ENCODE measurements at regions not wholly inside any gene's neighbourhood (a gene's known extent, or its start where the extent isn't known, plus 50 kb on each side); places are given as distances from the start of the nearest gene placed in this dataset.

DNA sequence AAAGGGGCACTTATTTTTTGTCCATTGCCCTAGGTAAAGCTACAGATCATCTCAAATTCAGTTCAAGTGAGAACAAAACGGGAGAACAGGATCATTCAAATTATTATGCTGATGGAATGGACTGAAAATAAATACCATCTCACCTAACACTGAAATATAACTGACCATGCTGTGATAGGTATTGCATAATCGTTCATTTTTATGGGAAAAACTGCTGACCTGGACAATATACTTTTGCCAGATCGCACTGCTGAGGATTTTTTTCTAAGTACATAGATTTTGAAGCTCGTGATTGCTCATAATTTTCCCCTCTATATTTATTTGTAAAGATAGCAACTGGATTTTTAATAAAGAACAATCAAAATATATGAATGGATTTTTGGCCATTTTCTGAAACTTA lies 636.6 kb upstream of the NEGR1 start:
- TF ChIP-seq, protein P1, sequence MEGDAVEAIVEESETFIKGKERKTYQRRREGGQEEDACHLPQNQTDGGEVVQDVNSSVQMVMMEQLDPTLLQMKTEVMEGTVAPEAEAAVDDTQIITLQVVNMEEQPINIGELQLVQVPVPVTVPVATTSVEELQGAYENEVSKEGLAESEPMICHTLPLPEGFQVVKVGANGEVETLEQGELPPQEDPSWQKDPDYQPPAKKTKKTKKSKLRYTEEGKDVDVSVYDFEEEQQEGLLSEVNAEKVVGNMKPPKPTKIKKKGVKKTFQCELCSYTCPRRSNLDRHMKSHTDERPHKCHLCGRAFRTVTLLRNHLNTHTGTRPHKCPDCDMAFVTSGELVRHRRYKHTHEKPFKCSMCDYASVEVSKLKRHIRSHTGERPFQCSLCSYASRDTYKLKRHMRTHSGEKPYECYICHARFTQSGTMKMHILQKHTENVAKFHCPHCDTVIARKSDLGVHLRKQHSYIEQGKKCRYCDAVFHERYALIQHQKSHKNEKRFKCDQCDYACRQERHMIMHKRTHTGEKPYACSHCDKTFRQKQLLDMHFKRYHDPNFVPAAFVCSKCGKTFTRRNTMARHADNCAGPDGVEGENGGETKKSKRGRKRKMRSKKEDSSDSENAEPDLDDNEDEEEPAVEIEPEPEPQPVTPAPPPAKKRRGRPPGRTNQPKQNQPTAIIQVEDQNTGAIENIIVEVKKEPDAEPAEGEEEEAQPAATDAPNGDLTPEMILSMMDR (IDR thresholded peaks at IDR 0.05) = no peak
- no peak for TF ChIP-seq POLR2A (IDR thresholded peaks at IDR 0.05)

Data from adrenal gland (tissue), 5 donors.